ENCODE measurements at regions not wholly inside any gene's neighbourhood (a gene's known extent, or its start where the extent isn't known, plus 50 kb on each side); places are given as distances from the start of the nearest gene placed in this dataset.
"Not testable (repeated sequence)": the region's sequence is repeated elsewhere in the genome, so short reads cannot be mapped to it uniquely, and the experiment has no call there.

GRCh38 chr15:99492716-99493115 is 73.1 kb upstream of the MEF2A start:
- Histone ChIP-seq H3K4me3 (replicated peaks in 1 of 3; ENCODE audit: low read depth in 2 of 3, low read length in 3 of 3) (no peak overlapping the region), H2AFZ (ENCODE audit: insufficient read depth, low read depth, low read length, poor library complexity, severe bottlenecking) (no peak overlapping the region), H4K20me1 (ENCODE audit: insufficient read depth, low read length) (no peaks in the 10 kb centered on the region), H3K9ac (ENCODE audit: insufficient read depth, low read length, poor library complexity, severe bottlenecking) (no peak overlapping the region), H3K79me2 (ENCODE audit: insufficient read depth, low read length) (no peaks in the 10 kb centered on the region), H3K4me1 (ENCODE audit: control insufficient read depth in 1 of 2, insufficient read depth in 2 of 2, low read length in 2 of 2) (peaks cover 23 to 36% of the 10 kb centered on the region in 2 donors), H3K27ac (ENCODE audit: low read depth in 1 of 2, low read length in 2 of 2) (no peak overlapping the region), H3K4me2 (replicated peaks; ENCODE audit: extremely low read depth, low read length, poor library complexity, severe bottlenecking) (no peak overlapping the region), H3K9me3 (replicated peaks in 1 of 2; ENCODE audit: control insufficient read depth in 1 of 2, insufficient read depth in 1 of 2, low read length in 2 of 2) (no peaks in the 10 kb centered on the region), H3K36me3 (replicated peaks in 1 of 2; ENCODE audit: control insufficient read depth in 1 of 2, insufficient read depth in 2 of 2, low read length in 2 of 2) (no peaks in the 10 kb centered on the region), H3K27me3 (ENCODE audit: control insufficient read depth in 2 of 2, insufficient read depth in 2 of 2, low read length in 2 of 2) (no peaks in the 10 kb centered on the region)
- no peak overlapping the region for H3K4me3 Mint-ChIP-seq
- TF ChIP-seq CTCF (IDR thresholded peaks at IDR 0.05), result no peak
- no peak for DNase-seq
- WGBS (ENCODE audit: insufficient coverage), result 100% methylated on average over 7 of the region's 10 CpGs
- H3K27me3 Mint-ChIP-seq (ENCODE audit: low read depth in 3 of 3), result peaks cover 2 to 5% (median 3%) of the 10 kb centered on the region in 3 donors
- peaks cover 0 to 4% (median 0%) of the 10 kb centered on the region in 7 donors for H3K9me3 Mint-ChIP-seq
- no peak overlapping the region for H3K27ac Mint-ChIP-seq
- peaks cover 3 to 4% of the 10 kb centered on the region in 2 donors for H3K36me3 Mint-ChIP-seq
- intact Hi-C loops (cut with micrococcal nuclease), result no loop called here
- H3K4me1 Mint-ChIP-seq, result peaks cover 40% of the 10 kb centered on the region

DNA sequence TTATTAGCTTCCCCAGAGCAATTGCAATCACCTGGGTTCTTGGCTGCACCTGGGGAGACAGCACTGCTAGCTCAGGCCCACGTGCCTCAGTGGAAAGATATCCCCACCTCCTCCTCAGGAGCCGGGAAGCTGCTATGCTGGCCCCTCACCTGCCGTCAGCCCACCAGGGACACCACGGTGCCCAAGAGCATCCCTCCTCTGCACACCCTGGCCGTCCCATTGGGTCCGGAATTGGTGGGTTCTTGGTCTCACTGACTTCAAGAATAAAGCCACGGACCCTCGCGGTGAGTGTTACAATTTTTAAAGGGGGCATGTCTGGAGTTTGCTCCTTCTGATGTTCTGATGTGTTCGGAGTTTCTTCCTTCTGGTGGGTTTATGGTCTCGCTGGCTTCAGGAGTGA is 72.3 kb upstream of the MEF2A start:
- Mint-ChIP-seq H3K9me3 (peaks cover 0 to 4% (median 0%) of the 10 kb centered on the region in 7 donors), H3K4me3 (no peak overlapping the region), H3K36me3 (peaks cover 8 to 10% of the 10 kb centered on the region in 2 donors), H3K27me3 (ENCODE audit: low read depth in 3 of 3) (peaks cover 2 to 6% (median 5%) of the 10 kb centered on the region in 3 donors), H3K27ac (no peak overlapping the region), H3K4me1 (peaks cover 41% of the 10 kb centered on the region)
- Histone ChIP-seq H3K79me2 (ENCODE audit: insufficient read depth, low read length) (no peaks in the 10 kb centered on the region), H3K9me3 (replicated peaks in 1 of 2; ENCODE audit: control insufficient read depth in 1 of 2, insufficient read depth in 1 of 2, low read length in 2 of 2) (no peaks in the 10 kb centered on the region), H3K4me1 (ENCODE audit: control insufficient read depth in 1 of 2, insufficient read depth in 2 of 2, low read length in 2 of 2) (peaks cover 26 to 39% of the 10 kb centered on the region in 2 donors), H3K4me2 (replicated peaks; ENCODE audit: extremely low read depth, low read length, poor library complexity, severe bottlenecking) (no peak overlapping the region), H3K36me3 (replicated peaks in 1 of 2; ENCODE audit: control insufficient read depth in 1 of 2, insufficient read depth in 2 of 2, low read length in 2 of 2) (no peaks in the 10 kb centered on the region), H3K4me3 (replicated peaks in 1 of 3; ENCODE audit: low read depth in 2 of 3, low read length in 3 of 3) (no peak overlapping the region), H2AFZ (ENCODE audit: insufficient read depth, low read depth, low read length, poor library complexity, severe bottlenecking) (no peak overlapping the region), H3K27me3 (ENCODE audit: control insufficient read depth in 2 of 2, insufficient read depth in 2 of 2, low read length in 2 of 2) (no peaks in the 10 kb centered on the region), H4K20me1 (ENCODE audit: insufficient read depth, low read length) (no peaks in the 10 kb centered on the region), H3K27ac (ENCODE audit: low read depth in 1 of 2, low read length in 2 of 2) (no peak overlapping the region), H3K9ac (ENCODE audit: insufficient read depth, low read length, poor library complexity, severe bottlenecking) (no peak overlapping the region)
- no peak for DNase-seq
- WGBS (ENCODE audit: insufficient coverage), result 98% methylated on average over 9 of the region's 11 CpGs
- no peak for TF ChIP-seq CTCF (IDR thresholded peaks at IDR 0.05)
- intact Hi-C loops (cut with micrococcal nuclease), result no loop called here

DNA sequence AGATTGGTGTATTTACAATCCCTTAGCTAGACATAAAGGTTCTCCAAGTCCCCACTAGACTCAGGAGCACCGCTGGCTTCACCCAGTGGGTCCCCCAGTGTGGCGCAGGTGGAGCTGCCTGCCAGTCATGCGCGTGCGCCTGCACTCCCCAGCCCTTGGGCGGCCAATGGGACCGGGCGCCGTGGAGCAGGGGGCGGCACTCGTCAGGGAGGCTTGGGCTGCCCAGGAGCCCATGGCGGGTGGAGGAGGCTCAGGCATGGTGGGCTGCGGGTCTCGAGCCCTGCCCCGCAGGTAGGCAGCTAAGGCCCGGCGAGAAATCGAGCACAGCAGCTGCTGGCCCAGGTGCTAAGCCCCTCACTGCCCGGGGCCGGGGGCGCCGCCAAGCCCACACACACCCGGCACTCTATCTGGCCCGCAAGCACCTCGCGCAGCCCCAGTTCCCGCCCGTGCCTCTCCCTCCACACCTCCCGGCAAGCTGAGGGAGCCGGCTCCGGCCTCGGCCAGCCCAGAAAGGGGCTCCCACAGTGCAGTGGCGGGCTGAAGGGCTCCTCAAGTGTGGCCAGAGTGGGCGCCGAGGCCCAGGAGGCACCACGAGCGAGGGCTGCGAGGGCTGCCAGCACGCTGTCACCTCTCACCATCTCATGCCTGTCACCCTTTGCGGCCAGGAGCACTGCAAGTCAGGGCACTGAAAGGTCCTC is 71.1 kb upstream of the MEF2A start:
- H3K4me3 Mint-ChIP-seq; H3K36me3 ChIP-seq (replicated peaks in 1 of 2; ENCODE audit: control insufficient read depth in 1 of 2, insufficient read depth in 2 of 2, low read length in 2 of 2); H3K9ac ChIP-seq (ENCODE audit: insufficient read depth, low read length, poor library complexity, severe bottlenecking); H4K20me1 ChIP-seq (ENCODE audit: insufficient read depth, low read length); H3K27ac Mint-ChIP-seq; H3K79me2 ChIP-seq (ENCODE audit: insufficient read depth, low read length); H3K27me3 Mint-ChIP-seq (ENCODE audit: low read depth in 3 of 3); H3K4me3 ChIP-seq (replicated peaks in 1 of 3; ENCODE audit: low read depth in 2 of 3, low read length in 3 of 3); DNase-seq; H3K27me3 ChIP-seq (ENCODE audit: control insufficient read depth in 2 of 2, insufficient read depth in 2 of 2, low read length in 2 of 2); H3K27ac ChIP-seq (ENCODE audit: low read depth in 1 of 2, low read length in 2 of 2); H3K4me2 ChIP-seq (replicated peaks; ENCODE audit: extremely low read depth, low read length, poor library complexity, severe bottlenecking); intact Hi-C loops (cut with micrococcal nuclease); H3K9me3 ChIP-seq (replicated peaks in 1 of 2; ENCODE audit: control insufficient read depth in 1 of 2, insufficient read depth in 1 of 2, low read length in 2 of 2); H3K9me3 Mint-ChIP-seq; H2AFZ ChIP-seq (ENCODE audit: insufficient read depth, low read depth, low read length, poor library complexity, severe bottlenecking): not testable (repeated sequence)
- H3K4me1 Mint-ChIP-seq, result peaks cover 51% of the 10 kb centered on the region
- peaks cover 33 to 46% of the 10 kb centered on the region in 2 donors for H3K4me1 ChIP-seq (ENCODE audit: control insufficient read depth in 1 of 2, insufficient read depth in 2 of 2, low read length in 2 of 2)
- H3K36me3 Mint-ChIP-seq, result peaks cover 18 to 21% of the 10 kb centered on the region in 2 donors
- 96% methylated on average over 27 of the region's 40 CpGs for WGBS (ENCODE audit: insufficient coverage)
